GM18505 (cell line): ENCODE measurements at regions not wholly inside any gene's neighbourhood (a gene's known extent, or its start where the extent isn't known, plus 50 kb on each side); places are given as distances from the start of the nearest gene placed in this dataset.

Experiments
- ATAC-seq: cut with Tn5 transposase; IDR thresholded peaks from one replicate; pipeline ENCODE4 v1.9.1; 2021; ENCODE audit not compliant: unreplicated experiment
- POLR2A ChIP-seq: IDR thresholded peaks from 4 replicates; pipeline ENCODE4 v1.6.1; 2011; ENCODE audit warnings: borderline replicate concordance; ENCODE audit not compliant: insufficient read depth, insufficient read length; ENCODE audit errors: extremely low read depth

- ATAC-seq, result no peak
These were observed 290.5 kb upstream of the VEPH1 start for GRCh38 chr3:157793745-157794144.

GRCh38 chr3:157789162-157789561, 285.9 kb upstream of the VEPH1 start:
- ATAC-seq, result no peak
- no peak for TF ChIP-seq POLR2A

More at GRCh38 chr3:157793745-157794144, 290.5 kb upstream of the VEPH1 start:
- no peak for TF ChIP-seq POLR2A

GRCh38 chr3:157786618-157787017, 283.4 kb upstream of the VEPH1 start:
- no peak for TF ChIP-seq POLR2A
- no peak for ATAC-seq

- no peak for ATAC-seq
- TF ChIP-seq POLR2A, result no peak
These were observed 283.0 kb upstream of the VEPH1 start for GRCh38 chr3:157786211-157786610.

DNA sequence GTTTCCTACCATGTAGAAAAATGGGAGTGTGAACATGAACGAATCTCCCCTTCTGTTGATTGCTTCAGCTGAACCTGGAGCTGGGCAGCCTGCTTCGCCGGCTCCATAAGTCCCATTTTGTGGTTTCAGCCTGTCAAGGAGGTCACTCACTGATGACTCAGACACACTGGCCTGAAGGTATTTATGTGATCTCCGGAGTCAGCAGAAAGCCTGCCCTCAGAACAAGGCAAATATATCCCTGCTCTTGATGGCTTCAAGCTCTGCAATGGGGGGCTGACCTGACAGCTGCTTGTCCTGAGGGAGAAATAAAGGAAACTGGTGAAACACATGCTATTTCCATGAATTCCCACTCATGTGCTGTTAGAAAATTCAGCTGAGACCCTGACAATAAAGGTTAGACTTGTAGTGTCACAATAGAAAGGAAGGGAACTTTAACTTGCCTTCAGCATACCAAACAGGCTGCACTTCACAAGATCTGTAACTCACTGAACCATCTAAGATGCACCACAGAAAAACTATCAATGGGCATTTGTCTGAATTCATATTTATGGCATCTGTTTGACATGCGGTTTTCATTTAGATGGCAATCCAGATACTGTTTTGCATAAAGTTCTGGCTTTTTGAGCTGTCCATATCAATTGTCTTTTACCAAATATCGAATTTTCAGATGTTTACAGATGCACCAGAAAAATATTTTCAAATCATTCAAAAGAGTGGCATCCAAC, 282.0 kb upstream of the VEPH1 start:
- no peak for ATAC-seq
- no peak for TF ChIP-seq POLR2A

GRCh38 chr3:157782236-157782635, 279.0 kb upstream of the VEPH1 start:
- no peak for ATAC-seq
- no peak for TF ChIP-seq POLR2A

- TF ChIP-seq POLR2A, result no peak
- ATAC-seq, result no peak
These were observed 273.6 kb upstream of the VEPH1 start for GRCh38 chr3:157776861-157777260.

- TF ChIP-seq POLR2A, result no peak
- ATAC-seq, result no peak
These were observed 272.2 kb upstream of the VEPH1 start for GRCh38 chr3:157775446-157775845.

DNA sequence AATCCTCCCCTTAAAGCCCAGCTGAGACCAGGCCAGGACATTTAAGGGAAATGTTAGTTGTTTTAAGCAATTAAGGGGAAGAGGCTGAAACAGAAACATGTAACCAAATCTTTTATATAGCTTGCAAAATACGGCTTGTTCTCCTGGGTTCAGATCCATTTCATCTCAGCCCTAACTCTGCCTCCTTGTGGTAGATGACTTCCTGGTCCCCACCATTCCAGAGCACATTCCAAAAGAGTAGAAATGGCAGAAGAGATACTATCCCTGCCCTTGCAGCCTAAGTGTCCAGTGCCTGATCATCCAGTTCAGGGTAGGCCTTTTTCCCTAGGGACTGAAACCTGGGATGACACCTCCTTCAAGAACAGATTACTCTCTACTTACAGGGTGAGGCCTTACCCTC, 266.2 kb upstream of the VEPH1 start:
- TF ChIP-seq POLR2A, result no peak
- no peak for ATAC-seq

- no peak for ATAC-seq
- TF ChIP-seq POLR2A, result no peak
These were observed 264.4 kb upstream of the VEPH1 start for GRCh38 chr3:157767607-157768006.

DNA sequence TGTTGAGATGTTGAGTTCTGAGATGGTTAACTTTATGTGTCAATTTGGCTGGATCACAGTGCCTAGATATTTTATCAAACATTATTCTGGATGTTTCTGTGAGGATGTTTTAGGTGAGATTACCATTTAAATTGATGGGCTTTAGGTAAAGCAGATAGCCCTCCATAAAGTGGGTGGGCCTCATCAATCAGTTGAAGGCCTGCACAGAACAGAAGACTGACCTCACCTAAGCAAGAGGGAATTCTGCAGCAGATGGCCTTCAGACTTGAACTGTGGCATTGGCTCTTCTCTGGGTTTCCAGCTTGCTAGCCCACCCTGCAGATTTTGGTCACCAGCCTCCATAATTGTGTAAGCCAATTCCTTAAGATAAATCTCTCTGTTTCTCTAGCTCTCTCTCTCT, 260.4 kb upstream of the VEPH1 start:
- TF ChIP-seq POLR2A, result no peak
- ATAC-seq, result no peak

DNA sequence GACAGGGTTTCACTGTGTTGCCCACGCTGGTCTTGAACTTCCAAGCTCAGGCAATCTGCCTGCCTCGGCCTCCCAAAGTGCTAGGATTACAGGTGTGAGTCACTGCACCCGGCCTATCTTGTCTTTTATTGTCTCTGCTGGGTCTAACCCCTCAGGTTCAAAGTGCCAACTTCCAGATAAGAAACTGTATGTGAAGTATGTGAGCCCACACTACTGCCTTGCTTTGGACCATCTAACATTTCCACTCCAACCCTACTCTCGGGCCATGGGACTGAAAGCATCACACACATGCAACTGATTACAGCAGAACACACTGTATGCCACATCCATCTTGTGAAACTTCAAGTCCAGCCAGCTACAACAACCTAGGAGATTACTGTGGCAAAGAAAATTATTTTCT, 256.1 kb upstream of the VEPH1 start:
- ATAC-seq, result no peak

DNA sequence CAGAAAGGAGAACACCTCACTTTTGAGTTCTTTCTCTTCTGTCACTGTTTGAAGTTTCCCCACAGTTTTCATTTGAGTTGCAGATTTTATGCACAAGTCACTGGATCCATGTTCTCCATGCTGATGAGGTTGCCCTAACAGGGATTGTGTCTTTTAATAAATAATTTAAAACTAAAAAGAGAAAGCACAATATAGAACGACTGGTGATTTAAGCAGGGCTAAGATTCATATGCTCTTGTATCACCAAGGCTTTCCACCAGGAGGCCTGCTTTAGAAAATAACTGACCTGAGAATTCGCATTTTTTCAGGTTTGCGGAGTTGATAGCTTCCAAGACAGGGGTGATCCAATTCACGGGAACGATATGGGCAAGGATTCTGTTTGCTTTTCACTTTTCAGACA, 252.0 kb upstream of the VEPH1 start:
- TF ChIP-seq POLR2A, result no peak
- ATAC-seq, result no peak

More for the DNA sequence above, 256.1 kb upstream of the VEPH1 start:
- TF ChIP-seq POLR2A, result no peak

DNA sequence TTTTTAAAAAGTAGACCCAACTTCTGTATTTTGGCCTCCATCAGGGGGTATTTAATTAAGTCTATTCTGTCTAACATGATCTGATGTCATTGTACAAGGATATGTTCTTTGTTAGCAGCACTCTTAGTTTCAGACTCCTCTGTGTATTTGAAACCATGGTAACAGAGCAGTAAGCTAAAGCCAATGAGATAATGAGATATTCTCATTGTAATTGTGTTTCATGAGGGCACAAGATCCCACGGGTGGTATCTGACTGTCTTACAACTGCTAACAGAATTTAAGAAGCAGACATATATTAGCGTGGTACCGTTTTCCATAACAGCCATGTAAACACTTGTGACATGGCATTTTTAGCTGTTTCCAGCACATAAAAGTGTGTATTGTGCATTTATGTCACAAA, 251.2 kb upstream of the VEPH1 start:
- TF ChIP-seq POLR2A, result no peak
- ATAC-seq, result no peak

DNA sequence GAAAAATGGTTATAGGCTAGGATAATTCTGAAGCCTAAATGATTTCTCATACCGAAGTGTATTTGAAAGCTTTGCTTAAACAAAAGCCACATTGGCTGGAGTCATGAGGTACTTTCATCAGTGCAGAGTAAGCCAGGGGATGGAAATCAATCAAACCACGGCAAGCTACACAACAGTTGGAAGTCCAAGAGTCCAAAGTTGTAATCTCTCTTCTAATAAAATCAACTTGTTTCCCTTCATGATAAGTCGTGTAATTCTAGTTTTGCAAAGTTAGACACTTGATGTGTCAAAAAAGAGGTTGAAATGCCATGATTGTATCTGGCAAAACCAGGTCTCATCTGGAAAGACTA, 250.5 kb upstream of the VEPH1 start:
- no peak for TF ChIP-seq POLR2A
- ATAC-seq, result no peak
